Activated CD4-positive, alpha-beta T cell treated with anti-CD3 and anti-CD28 coated beads, Interleukin-2, amount 50 U/mL, for 1 hour (primary cell): ENCODE measurements at regions not wholly inside any gene's neighbourhood (a gene's known extent, or its start where the extent isn't known, plus 50 kb on each side); places are given as distances from the start of the nearest gene placed in this dataset.

ENCODE experiments used
- DNase-seq: peaks from one replicate; pipeline ENCODE4 v3.0.0-alpha.2; 2020

- DNase-seq = no peak
Measured at GRCh38 chr22:22423681-22424080, 84.9 kb downstream of the ZNF280B start.

GRCh38 chr22:22424210-22424800 is 84.2 kb downstream of the ZNF280B start:
- no peak for DNase-seq

GRCh38 chr22:22424956-22425355 is 83.6 kb downstream of the ZNF280B start:
- no peak for DNase-seq

DNA sequence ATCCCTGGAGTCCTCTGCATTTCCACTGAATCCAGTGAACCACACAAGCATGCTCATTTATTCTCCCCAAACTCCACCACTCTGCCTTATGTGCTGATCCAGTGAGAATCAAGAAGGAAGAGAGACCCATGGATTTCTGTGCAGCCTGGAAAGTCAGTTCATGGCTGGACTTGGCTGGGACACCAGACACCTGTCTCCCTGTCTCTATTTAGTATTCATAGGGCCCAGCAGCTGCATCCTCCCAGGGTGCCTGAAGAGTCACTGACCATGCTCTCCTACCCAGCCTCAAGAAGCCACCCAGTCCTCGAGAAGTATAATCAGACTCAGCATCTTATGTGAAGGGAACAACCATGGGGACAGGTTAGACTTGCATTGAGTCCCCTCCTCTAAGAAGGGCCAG is 83.2 kb downstream of the ZNF280B start:
- DNase-seq = no peak

DNA sequence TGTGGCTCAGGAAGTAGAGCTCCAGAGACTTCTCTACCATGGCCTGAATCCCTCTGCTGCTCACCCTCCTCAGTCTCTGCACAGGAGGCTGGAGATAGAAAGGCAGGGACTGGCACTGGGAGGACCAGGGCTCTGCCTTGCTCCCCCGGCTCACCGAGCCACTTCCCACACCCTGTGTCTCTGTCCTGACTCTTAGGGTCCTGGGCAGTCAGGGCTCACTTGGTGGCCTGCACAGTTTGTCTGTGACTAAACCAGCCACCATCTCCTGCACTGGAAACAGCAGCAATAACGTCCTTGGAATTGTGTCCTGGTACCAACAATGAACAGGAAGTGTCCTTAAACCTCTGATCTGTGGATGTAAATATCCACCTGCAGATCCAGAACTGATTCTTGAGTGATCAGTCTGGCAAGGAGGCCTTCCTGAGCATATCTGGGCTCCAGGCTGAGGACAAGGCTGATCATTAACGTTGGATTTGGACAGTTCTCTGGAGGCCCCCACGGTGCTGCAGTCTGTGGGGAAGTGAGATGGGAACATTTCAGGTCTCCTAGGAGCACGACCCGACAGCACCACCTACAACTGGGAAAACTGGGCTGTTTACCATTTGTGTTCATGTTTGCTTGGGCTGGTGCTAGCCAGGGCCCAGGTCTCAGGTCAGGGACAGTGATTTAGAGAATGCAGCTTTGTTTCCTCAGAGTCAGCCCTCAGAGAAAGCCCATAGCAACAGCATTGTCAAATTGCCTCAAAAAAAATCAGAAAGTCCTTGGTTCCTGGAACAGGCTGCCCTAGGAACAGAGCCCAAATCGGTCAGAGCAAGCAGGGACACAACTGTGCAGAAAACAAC is 82.5 kb downstream of the ZNF280B start:
- DNase-seq = no peak

GRCh38 chr22:22427542-22428065 is 80.9 kb downstream of the ZNF280B start:
- no peak for DNase-seq

- no peak for DNase-seq
Measured at GRCh38 chr22:22428222-22429098, 80.1 kb downstream of the ZNF280B start.

- DNase-seq = no peak
Measured at GRCh38 chr22:22429369-22430108, 79.0 kb downstream of the ZNF280B start.

DNA sequence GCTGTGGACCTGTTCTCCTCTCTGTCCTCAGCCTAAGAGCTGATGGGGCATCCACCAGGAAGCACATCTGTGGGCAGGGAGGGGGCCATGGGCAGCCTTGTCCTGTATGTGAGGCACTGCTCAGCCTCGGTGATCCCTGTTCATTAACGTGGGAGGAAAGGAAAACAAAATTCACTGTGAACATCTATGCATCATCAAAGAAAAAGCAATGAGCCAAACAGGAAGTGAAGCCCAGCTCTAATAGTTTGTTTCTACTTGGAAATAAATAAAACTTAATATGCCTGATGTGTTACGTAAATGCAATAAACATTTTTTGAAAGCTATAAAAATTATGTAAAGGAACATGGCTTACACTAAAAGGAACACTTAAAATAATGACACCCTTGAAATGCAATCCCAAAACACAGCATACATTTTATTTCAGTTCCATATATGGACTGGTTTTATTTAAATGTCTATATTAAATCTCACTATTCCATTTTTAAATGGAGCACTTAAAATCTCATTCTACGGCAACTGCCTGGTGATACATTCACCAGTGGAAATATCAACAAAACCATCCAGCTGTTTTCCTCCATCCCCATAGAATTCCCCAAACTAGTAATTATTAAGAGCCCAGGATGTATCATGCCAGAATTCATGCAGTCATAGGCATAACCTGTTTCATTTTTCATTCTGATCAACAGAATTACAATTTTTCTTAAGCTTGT is 78.3 kb downstream of the ZNF280B start:
- no peak for DNase-seq

DNA sequence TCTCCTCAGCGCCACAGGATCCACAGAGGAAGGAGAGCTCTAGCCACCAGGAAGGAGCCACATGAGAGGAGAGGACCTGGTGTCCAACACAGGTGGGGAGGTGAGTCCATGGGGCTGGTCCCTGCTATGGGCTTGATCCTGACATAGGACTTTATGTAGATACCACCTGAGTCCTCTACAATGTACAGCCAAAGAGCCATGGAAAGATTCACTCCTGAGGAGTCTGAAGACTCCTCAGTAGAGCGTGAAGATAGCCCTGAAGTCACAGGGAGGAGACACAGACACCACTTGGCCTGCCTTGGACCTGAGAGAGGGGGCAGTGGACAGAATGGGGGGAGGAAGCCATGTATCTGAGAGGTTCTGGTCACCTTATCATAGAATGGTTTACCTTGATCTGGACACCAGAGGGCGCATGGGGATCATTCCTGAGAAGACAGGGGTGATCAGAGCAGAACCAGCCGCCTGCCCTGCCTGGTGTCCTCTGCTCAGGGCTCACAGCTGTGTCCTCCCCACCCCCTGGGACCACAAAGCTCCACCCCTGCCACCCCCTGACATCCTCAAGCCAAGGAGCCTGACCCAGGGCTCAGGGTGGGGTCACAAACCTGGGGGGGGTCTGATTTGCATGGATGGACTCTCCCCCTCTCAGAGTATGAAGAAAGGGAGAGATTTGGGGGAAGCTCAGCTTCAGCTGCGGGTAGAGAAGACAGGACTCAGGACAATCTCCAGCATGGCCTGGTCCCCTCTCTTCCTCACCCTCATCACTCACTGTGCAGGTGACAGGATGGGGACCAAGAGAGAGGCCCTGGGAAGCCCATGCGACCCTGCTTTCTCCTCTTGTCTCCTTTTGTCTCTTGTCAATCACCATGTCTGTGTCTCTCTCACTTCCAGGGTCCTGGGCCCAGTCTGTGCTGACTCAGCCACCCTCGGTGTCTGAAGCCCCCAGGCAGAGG is 77.0 kb downstream of the ZNF280B start:
- DNase-seq = peak; percentile 45

- DNase-seq = no peak
Measured at GRCh38 chr22:22432479-22432878, 76.1 kb downstream of the ZNF280B start.

DNA sequence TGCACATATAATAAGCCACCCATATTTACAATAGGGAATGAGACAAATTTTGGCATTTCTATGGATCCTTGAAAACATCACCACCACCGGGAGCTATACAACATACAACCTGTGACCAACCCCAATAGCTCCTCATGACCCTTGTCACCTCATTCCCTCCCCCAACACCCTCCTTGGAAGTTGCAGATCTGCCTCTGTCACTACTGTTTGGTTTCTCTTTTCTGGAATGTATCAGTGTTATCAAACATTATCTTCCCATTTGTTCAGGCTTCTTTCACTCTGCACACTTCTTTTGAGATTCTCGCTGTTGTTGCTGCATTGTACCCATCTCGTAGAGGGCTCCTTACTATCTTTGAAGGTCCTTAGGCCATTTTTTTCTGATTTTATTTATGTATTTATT is 75.6 kb downstream of the ZNF280B start:
- DNase-seq = no peak

- DNase-seq = no peak
Measured at GRCh38 chr22:22433770-22434169, 74.8 kb downstream of the ZNF280B start.
